HG02938 (cell line): ENCODE measurements at regions not wholly inside any gene's neighbourhood (a gene's known extent, or its start where the extent isn't known, plus 50 kb on each side); places are given as distances from the start of the nearest gene placed in this dataset.

Source experiments
- ATAC-seq: cut with Tn5 transposase; IDR thresholded peaks from one replicate; pipeline ENCODE4 v1.9.1; 2021; ENCODE audit warnings: mild to moderate bottlenecking, moderate library complexity; ENCODE audit not compliant: unreplicated experiment

DNA sequence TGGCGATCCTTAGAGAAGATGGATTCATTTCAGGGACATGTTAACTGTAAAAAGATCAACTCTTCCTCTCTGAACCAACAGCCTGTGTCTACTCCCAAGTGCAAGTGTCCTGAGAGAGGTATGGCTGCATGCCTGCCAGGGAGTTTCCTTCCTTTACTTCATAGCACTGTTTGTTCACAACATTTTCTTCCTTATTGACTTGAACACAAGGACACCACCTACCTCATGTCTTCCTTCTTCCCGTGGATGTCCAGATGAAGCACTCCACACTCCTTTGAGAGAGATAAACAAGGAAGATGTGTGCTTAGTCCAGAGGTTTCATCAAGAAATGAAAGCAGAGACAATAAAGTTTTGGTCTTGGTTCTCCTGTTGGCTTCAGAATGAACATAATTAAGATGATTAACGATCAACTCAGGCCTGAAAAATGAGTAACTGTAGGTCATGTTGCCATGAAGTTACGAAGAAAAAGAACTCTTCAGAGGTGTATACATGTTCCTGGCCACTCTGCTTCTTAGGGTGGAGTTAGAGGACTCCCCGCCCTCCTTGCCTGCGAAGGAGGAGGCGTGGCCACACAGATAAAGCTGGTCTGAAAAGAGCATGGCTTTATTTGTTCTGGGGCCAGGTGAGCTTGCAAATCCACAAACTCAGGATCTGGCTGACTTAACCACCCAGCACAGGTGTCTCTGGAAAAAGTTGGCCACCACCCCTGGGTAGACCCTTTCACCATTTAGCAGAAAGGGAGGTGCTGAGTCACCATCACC, 155.0 kb upstream of the KCTD1 start:
- no peak for ATAC-seq

DNA sequence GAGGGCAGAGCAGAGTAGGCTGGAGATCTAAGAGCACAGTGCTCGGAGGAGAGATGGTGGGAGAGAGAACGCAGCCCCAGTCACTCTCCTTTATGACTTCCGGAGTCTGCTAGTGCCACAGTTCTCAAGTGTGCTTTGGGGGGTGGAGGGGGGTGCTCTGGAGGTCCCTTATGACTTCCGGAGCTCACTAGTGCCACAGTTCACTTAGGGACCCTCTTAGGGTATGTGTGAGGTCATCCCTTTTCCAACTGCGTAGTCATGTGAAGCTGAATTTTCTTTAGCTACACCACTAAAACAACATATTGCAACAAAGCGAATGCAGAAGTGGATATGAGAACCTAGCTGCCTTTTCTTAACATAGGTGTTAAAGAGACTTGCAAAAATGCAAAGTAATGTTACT, 153.7 kb upstream of the KCTD1 start:
- ATAC-seq = no peak

DNA sequence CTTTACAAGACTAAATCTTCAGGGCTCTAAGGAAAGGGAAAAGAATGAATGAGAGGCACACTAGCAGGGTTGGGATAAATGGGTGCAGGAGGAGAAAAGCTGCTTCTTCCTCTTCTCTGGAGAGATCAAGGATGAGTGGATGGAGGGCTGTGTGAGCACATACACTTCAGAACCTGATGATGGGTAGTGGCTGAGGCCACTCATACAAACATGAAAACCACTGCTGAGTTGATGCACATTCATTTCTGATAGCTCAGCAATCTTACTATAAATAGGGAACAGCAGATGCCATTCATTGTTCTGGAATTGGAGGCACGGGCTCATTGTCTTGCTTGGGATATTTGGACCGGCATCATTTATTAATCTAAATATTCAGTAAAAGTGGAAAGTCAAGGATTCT, 152.4 kb upstream of the KCTD1 start:
- no peak for ATAC-seq

DNA sequence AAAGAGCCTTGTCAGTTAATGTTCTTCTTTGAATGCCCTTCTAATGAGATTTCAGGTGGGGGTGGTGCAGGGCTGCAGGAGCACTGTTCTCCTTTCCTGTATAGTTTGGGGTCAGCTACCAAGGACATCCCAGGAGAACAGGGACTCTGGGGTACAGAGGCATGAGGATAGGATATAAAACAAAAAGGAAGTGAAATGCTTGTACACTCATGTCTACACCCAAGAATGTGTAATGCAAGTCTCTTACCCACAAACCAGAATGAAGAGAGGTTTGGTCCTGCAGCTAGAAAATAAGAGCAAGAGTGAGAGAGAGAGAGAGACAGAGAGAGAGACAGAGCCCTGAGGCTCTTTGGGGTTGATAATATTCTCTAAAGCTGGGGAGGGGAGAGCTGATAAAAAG, 151.8 kb upstream of the KCTD1 start:
- no peak for ATAC-seq

DNA sequence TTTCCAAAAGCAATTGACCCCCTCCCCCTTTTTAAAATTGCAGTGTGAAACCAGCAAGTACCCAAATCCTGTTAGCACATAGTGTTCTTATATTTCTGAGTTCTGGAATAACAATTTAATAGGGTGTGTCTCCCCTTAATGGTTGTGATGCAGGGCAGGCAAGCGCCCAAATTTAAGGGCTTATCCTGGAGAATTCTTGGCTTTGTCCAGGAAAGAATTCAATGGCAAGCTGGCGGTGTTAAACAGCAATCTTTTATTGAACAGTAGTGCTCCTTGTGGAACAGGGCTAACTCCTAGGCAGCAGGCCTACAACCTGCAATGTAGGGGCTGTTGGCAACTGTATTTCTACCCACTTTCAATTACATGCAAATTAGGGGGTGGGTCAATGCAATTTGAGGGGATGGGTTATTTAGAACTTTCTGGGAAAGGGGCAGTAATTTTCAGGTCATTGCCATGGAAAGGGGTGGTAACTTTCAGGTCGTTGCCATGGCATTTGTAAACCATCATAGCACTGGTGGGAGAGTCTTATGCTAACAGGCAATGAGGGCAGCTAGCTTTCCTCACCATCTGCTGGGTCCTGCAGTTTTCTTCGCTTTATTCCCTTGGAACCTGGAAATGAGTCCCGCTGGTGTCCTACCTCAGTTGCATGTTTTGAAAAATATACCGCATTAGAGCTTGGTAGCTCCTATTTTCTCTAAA, 149.0 kb upstream of the KCTD1 start:
- ATAC-seq = no peak

DNA sequence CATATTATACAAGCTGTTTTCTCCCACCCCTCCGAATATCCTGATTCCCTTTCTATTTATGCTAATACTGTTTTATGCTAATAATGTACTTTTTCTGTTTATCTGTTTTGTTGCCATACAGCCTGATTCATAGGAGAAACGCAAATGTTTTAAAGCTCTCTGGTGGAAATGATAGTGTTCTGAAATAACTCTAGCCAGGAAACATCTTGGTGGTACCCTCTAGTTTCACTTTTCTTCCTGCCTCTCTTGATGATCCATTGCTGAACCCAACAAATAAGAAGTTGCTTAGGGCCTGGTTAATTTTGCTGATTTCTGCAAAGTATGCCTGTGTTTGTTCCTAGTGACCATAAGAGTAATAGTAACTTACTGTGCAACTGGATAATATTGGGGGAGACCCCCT, 148.4 kb upstream of the KCTD1 start:
- no peak for ATAC-seq

DNA sequence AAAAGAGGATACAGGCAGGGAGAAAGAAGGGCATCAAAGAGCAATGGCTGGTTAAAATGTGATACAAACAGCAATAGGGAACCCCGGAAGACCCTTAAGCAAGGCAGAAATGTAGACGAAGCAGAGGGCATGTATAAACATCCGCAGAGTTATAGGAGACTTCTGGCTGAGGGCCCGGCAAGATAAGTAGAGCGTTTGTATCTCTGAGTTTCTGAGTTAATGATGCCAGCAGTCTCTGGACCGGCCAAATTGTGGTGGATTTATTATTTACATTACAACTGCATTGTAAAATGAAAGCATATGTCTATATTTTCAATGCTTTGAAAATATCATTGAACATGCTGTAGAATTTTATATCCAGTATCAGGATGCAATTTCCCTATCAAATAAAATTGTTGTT, 148.0 kb upstream of the KCTD1 start:
- no peak for ATAC-seq

DNA sequence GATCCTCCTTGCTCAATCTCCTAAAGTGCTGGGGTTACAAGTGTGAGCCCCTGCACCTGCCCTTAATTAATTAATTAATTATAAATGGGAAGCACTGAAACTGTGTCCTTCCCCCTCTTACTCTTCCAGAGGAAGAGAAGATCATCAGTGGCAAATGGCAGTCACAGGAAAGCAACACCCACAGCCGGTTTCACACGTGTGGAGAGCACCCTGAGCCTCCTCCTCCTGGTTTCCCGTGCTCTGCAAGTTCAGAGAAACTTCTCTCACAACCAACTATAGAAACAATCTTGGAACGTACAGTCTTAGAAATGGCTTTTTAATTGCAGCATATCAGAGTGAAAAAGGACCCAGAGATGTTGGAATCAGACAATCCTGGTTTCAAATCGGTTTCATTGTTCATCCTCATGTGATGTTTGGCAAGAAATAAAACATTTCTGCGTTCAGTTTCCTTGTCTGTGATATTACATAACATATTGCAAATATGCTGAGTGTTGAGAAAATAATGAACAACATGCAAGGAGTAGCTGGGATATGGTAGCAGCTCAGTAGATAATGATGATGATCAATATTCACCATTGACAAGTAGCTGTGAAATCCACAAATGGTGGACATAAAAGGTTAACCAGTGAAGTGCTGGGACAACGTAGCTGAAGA, 141.0 kb upstream of the KCTD1 start:
- no peak for ATAC-seq

DNA sequence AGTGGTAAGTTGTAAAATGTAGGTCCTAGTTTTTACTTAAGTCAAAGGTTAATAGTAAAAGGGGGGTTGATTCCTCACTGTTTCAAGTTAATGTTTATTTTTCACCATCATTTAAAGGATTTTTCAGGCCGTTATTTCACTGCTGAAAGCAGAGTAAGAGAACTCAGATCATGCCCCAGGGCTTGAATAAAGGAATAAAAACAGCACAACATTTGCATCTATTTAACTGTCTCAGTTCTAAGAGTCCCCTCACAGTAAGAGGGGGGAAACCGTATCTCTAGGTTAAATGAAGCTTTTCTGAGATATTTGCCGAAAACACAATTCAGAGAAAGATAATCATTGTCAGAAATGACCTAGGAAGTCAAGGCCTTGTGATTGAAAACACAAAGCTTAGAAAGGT, 138.2 kb upstream of the KCTD1 start:
- ATAC-seq = no peak

DNA sequence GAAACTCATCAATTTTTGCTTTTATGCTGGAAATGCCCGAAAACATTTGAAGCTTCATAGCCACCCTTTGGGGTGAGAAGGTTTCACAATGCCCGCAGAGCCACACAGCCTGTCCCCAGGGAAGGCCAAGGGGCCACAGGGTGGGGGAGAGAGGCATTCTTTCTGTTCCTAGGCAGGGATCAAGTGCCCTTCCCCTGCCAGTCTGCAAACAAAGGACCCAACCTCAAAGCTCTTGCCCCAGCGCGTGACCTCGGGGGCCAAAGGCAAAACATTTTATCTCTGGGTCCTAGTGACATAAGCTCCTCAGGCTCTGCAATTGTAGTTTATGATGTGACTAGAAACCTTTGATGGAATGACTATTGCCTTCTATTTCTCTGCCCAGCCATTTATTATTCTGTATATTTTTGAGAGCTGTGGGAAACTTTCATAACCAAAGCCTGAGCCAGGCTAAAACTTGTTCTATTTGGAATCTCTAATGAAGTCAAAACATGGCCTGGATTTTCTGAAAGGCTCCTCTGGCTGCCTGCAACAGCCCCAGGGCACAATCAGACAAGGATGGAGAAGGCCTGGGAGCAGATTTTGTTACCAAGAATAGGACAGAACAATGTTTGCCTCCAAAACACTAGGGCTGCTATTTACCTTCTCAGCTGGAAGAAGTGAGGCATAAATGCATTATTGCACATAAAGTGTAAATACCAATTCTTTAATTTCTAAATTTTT, 137.2 kb upstream of the KCTD1 start:
- no peak for ATAC-seq

DNA sequence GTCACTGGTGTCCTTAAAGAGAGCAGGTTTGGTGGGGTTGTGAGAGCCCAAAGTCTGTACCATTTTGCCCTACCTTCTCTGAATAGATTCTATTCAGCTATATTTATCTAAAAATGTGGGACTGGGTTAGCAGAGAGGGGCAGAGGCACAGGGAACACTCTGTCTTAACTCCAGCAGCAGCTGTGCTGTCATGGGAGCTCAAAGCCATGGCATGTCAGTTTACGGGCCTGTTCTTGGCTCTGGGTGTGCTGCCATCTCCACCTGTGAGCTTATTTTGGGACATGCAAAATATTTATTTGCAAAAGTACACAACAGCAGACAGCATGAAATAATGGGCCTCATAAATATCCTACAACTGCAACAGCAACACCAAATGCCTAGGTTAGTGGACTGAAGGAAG, 129.6 kb upstream of the KCTD1 start:
- no peak for ATAC-seq

DNA sequence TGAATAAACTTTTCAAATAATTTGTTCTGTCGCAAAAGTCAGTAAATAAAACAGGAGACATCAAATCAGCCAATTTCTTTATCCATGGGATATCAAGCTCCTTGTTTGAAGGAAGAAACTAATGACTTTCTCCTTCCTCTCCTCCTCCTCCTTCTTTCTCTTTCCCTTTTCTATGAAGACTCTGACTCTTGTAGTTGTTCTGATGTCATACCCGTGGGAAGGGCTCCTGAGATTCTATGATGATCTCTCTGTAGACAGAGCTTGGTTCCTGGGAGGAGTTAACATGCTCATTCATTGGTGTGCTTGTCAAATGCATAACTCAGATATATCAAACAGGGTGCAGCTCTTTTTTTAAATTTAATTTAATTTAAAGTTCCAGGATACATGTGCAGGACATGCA, 118.7 kb upstream of the KCTD1 start:
- ATAC-seq = no peak

DNA sequence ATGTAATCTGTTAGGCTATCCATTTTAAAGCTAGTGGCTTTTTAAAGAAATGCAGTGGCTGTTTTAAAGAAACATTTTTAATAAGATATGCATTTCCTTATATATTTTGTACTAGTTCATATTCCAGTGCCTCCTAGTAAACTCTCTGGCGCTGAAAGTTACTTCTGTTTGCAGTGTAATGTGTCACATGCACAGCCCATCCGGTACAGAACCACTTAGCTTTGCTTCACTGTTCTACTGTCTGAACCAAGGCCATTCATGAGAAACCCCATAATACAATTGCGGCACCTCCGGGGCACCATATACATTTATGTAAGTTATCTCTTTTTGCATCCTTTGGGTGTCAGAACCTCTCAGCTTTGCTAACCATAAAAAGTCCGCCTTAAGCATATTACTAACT, 114.6 kb upstream of the KCTD1 start:
- ATAC-seq = no peak

DNA sequence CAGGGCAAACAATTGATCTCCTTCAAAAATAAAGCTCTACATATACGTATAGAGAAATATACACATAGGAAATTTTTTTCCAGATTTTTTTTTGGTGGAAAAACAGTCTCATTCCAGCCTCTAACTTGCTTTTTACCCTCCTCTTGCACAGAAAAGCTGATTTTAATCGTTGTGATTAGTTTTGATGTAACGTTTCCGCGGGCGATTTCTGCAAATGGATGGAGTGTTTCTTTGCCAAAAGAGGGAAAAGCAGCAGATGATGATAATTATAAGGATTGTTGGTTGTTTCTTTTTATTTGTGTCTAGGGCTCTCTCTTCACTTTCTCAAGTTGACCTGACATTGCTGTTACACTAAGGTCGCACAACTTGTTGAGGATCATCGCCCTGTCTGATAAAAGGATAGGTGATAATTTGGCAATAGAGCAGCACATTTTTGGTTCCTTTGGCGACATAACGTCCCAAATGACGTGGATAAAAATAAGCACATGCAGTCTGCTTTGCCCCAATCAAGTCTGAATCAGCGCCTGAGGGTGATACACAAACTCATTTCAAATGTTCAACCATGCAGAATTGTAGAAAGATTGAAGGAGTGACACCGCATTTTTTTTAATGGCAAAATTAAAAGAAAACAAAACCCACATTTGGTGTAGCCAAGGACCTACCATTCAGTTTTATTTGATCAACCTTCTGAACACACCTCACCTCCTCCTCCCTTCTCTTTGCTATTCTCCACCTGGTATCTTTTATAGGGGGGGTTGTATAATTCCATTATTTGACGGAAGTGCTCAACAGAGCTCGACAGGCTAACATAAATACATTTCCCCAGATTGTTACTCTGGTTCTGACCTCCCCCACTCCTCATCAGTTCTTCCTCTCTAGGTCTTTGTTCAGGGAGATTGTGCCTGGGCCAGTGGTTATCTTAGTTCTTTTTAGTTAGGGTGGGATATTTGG, 109.6 kb upstream of the KCTD1 start:
- ATAC-seq = no peak

DNA sequence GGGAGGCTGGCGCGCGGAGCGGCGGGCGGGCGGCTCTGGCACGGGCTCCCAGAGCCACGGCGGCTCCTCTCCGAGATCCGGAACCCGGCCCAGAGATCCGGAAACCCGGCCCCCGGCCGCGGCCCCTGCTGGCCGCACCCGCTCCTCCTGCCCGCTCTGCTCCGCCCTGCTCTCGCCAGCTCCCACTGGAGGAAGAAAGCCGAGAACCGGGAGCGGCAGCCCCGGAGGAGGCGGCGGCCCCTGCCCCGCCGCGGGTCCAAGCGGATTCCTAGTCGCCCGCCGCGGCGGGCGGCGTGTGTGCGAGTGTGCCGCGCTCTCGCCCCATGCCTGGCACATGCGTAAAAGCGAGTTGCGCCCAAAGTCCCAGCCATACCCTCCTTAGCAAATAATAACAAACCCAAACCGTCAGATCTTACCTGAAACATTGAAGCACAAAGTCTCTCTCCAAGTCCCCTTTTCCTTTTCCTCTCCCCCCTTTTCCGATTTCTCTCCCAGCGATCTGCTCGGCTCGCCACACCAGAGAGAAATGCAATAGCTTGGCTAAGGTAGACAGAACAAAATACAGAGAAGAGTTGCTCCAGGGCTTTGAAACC, 108.7 kb upstream of the KCTD1 start:
- ATAC-seq = no peak

DNA sequence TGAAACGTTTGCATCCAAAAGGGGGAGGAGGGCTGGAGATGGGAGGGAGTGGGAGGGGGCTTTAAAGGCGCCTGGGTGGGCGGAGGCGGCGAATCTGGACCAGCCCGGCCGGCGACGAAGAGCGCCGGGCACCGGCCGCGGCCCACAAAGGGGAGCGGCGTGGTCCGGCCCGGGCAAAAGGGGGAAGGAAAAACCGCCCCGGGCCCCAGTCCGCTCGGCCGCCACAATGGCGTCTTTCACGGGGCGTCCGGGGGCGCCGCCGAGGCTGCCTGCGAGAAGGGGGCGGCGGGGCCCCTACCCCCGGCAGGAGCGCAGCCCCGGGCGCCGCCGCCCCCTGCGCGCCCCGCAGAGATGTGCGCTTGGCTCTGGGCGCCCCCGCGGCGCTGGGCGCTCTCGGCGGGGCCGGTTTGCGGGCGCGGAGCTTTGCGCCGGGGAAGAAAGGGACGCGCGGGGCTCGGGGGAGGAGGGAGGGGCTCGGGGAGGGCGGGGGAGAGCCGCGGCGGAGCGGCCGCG, 108.1 kb upstream of the KCTD1 start:
- ATAC-seq = no peak

DNA sequence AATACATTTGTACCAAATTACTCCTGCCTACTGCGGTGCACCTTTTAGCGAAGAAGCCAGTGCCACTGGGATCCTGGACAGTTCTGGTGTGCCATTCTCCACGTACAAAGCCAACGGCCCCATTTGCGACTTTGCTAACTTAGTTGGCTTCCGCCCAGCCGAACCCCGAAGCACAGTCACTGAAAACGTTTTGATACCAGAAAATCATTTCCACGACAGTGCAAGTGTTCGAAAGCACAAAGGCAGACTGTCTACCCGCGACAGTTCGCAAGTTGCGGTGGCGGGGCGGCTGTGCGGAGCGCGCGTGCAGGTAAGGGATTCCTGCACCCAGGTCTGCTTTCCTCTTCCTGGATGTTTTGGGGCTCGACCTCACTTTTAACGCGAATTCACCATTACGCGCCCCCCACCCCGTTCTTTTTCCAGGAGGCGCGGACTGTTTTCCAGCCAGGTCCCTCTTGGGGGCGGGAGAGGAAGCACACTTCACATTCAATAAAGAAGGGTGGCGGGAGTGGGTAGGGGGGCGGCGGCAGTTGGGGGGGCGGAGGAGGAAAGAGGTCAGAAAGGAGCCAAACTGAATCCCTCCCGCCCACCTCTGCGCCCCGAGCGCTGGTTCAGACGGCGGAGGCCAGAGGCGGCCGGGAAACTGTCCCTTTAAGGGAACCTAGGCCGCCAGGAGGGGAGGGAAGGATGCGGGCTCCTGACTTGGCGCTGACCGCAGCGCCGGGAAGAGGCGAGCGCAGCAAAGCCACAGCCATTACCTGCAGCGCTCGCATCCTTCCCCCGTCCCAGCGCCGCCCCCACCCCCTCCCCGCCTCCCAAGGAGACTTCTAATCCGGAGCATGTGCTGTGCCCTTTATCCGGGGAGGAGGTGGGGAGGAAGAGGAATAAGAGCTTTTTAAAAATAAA, 107.4 kb upstream of the KCTD1 start:
- no peak for ATAC-seq

DNA sequence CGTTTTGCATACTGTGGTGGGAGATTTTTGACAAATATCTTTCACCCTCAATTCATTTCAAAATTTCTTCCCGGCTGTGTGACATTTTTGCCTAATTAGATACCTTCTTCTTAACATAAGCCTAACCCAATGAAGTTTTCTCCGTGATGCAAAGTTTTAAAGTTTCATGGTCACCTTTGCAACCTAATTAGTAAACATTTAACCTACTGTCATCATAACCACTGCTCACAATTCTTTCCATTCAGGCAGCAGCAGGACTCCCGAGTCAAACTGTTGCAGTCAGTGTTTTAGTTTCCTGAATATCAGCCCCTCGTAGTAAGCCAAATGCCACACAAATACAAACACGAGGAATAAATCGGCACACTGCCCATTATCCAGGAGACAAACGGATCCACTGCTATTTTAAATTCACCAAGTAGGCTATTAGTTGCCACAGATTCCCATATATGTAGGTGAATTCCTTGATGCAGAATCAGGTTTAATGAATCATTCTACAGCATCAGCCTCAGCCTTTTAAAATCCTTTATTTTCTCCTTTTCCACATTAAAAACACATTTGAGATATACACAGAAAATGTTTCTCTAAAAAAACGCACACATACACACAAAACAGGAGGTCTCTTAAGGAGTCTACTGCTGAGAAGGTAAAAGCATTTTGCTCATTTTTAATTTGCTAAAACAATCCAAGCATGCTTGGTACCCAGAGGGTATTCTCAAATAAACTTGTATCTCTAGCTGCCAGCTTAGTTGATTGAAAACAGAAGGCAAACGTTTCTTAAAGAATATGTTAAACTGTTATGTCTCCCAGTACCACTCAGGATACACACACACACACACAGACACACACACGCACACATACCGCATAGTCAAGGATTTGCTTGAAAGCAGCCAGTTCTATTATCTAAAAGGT, 106.5 kb upstream of the KCTD1 start:
- ATAC-seq = no peak
